HepG2 (cell line): ENCODE measurements at regions not wholly inside any gene's neighbourhood (a gene's known extent, or its start where the extent isn't known, plus 50 kb on each side); places are given as distances from the start of the nearest gene placed in this dataset.

Experiments
- ATAC-seq: fragments of 200-7000 bp; cut with Tn5 transposase; 3 replicates; pipeline ENCODE4 v1.9.1; 2020; ENCODE audit warnings: mild to moderate bottlenecking, moderate library complexity
- BruUV-seq: library from RNA; stranded (reverse); fragments of 400-500 nt; replicated peaks from 2 replicates; lab custom pipeline; 2021; lab: Mats Ljungman, UMichigan
- CTCF ChIA-PET: fragments of 300-600 bp; formaldehyde crosslinking; extraction: SDS; loops from one replicate; lab custom pipeline; 2021; ENCODE audit warnings: low total read pairs, inconsistent platforms, low intra/inter-chr PET ratio; lab: Yijun Ruan, JAX
- POLR2A ChIA-PET: fragments of 350-600 bp; sonication (Branson Sonifier 250); formaldehyde crosslinking; loops from one replicate; lab custom pipeline; 2020; ENCODE audit warnings: antibody characterized with exemption, inconsistent platforms; lab: Yijun Ruan, JAX
- DNase-seq: peaks from one replicate; pipeline ENCODE4 v3.0.0-alpha.2; 2015; ENCODE audit warnings: low spot score
- FAIRE-seq: peaks from 3 replicates; lab custom pipeline; 2011; peaks lifted over from hg19 to GRCh38; lab: Jason Lieb, UNC
- H2AFZ ChIP-seq: one replicate; pipeline ENCODE4 v1.6.1; 2011; ENCODE audit warnings: low read length, inconsistent platforms
- H3K27ac ChIP-seq: fragments of 300-600 bp; 3 replicates; pipeline ENCODE4 v1.8.0; 2011; ENCODE audit warnings: mixed run types, mild to moderate bottlenecking, mixed read lengths, low read length, inconsistent platforms; ENCODE audit not compliant: insufficient read depth; ENCODE audit errors: extremely low read length
- H3K27me3 ChIP-seq, 2 experiments: fragments of 200-600 bp in 1 of 2; 2 replicates in 1 of 2; 3 replicates in 1 of 2; pipeline versions ENCODE4 v1.6.0 to v1.8.0; 2011; ENCODE audit warnings: low read length in 2 of 2, mild to moderate bottlenecking in 2 of 2, moderate library complexity in 2 of 2, inconsistent platforms in 1 of 2; ENCODE audit not compliant: insufficient read depth in 2 of 2, control insufficient read depth in 1 of 2
- H3K36me3 ChIP-seq, 2 experiments: fragments of 200-600 bp in 1 of 2; replicated peaks in 1 of 2; 2 replicates in 1 of 2; 3 replicates in 1 of 2; pipeline versions ENCODE4 v1.5.1 to v1.8.0; 2011; ENCODE audit warnings: low read length in 2 of 2, inconsistent platforms in 1 of 2; ENCODE audit not compliant: insufficient read depth in 2 of 2, control insufficient read depth in 1 of 2
- H3K4me1 ChIP-seq: 2 replicates; pipeline ENCODE4 v1.5.1; 2012; ENCODE audit warnings: low read length, inconsistent platforms; ENCODE audit not compliant: insufficient read depth
- H3K4me2 ChIP-seq: 2 replicates; pipeline ENCODE4 v1.6.0; 2011; ENCODE audit warnings: low read depth, low read length, inconsistent platforms
- H3K4me3 ChIP-seq, 3 experiments: fragments of 200-600 bp in 1 of 3; sonication (generic), shearing (Covaris generic) in 1 of 3; replicated peaks in 1 of 3; 2 replicates each; pipeline ENCODE4 v1.5.1; 2011 to 2016; ENCODE audit warnings: low read length in 3 of 3, inconsistent platforms in 2 of 3, low read depth in 2 of 3, mild to moderate bottlenecking in 2 of 3, control low read depth in 1 of 3, mixed read lengths in 1 of 3; ENCODE audit not compliant: insufficient read depth in 1 of 3
- H3K79me2 ChIP-seq: one replicate; pipeline ENCODE4 v1.6.1; 2011; ENCODE audit warnings: low read length, inconsistent platforms; ENCODE audit not compliant: insufficient read depth
- H3K9ac ChIP-seq: 2 replicates; pipeline ENCODE4 v1.6.0; 2011; ENCODE audit warnings: mild to moderate bottlenecking, low read depth, low read length, inconsistent platforms; ENCODE audit not compliant: insufficient read depth
- H3K9me3 ChIP-seq: 2 replicates; pipeline ENCODE4 v1.5.1; 2012; ENCODE audit warnings: mild to moderate bottlenecking, low read length
- H4K20me1 ChIP-seq: 2 replicates; pipeline ENCODE4 v1.6.0; 2011; ENCODE audit warnings: inconsistent platforms, mild to moderate bottlenecking, low read length, moderate library complexity; ENCODE audit not compliant: insufficient read depth
- HMGXB4 ChIP-seq, 2 experiments: sonication (generic) in 1 of 2; formaldehyde crosslinking in 1 of 2; IDR thresholded peaks; 2 replicates each; pipeline versions ENCODE4 v1.4.0 to v1.6.1; 2018 to 2020; ENCODE audit warnings: missing genetic modification reagents in 2 of 2, borderline replicate concordance in 1 of 2, low read depth in 1 of 2, mild to moderate bottlenecking in 1 of 2, missing biosample characterization in 1 of 2
- NFE2L1 ChIP-seq: sonication (generic); formaldehyde crosslinking; IDR thresholded peaks from 2 replicates; pipeline ENCODE4 v1.4.0; 2020; ENCODE audit warnings: missing genetic modification reagents, mild to moderate bottlenecking, borderline replicate concordance
- NR1H2 ChIP-seq: sonication (generic); formaldehyde crosslinking; IDR thresholded peaks from 2 replicates; pipeline ENCODE4 v1.8.1; 2022; ENCODE audit warnings: low read depth, missing genetic modification reagents, borderline replicate concordance
- PRPF4 ChIP-seq: fragments of 200-400 bp; formaldehyde crosslinking; IDR thresholded peaks from 2 replicates; pipeline ENCODE4 v1.6.1; 2016; ENCODE audit warnings: low read length, low read depth; ENCODE audit not compliant: poor library complexity, severe bottlenecking
- SNAPC2 ChIP-seq: sonication (generic); formaldehyde crosslinking; IDR thresholded peaks from 2 replicates; pipeline ENCODE4 v1.8.1; 2022; ENCODE audit warnings: mild to moderate bottlenecking, missing genetic modification reagents
- TBX3 ChIP-seq: fragments of 450-650 bp; IDR thresholded peaks from 2 replicates; pipeline ENCODE4 v1.6.1; 2017; ENCODE audit warnings: antibody characterized with exemption, mild to moderate bottlenecking, inconsistent platforms, borderline replicate concordance
- YEATS2 ChIP-seq: sonication (generic); formaldehyde crosslinking; IDR thresholded peaks from 2 replicates; pipeline ENCODE4 v1.4.0; 2020; ENCODE audit warnings: missing genetic modification reagents, borderline replicate concordance
- ZNF646 ChIP-seq: sonication (generic); formaldehyde crosslinking; IDR thresholded peaks from 2 replicates; pipeline ENCODE4 v1.9.0; 2021; ENCODE audit warnings: mild to moderate bottlenecking, missing genetic modification reagents
- ZNF709 ChIP-seq: sonication (generic); formaldehyde crosslinking; IDR thresholded peaks from 2 replicates; pipeline ENCODE4 v1.5.0; 2020; ENCODE audit warnings: mild to moderate bottlenecking, missing genetic modification reagents
- ZNF746 ChIP-seq: sonication (generic); formaldehyde crosslinking; IDR thresholded peaks from 2 replicates; pipeline ENCODE4 v1.8.0; 2022; ENCODE audit warnings: mild to moderate bottlenecking, missing genetic modification reagents
- ZSCAN21 ChIP-seq: sonication (generic); formaldehyde crosslinking; IDR thresholded peaks from 2 replicates; pipeline ENCODE4 v1.8.0; 2022; ENCODE audit warnings: mild to moderate bottlenecking, missing genetic modification reagents, moderate library complexity, borderline replicate concordance
- WGBS: methylation state at CpG from one replicate; pipeline ENCODE4 v1.1.6; 2017; ENCODE audit warnings: low lambda C conversion rate; 5-methylcytosine and 5-hydroxymethylcytosine counted together
- in situ Hi-C: cut with HindIII; loops from 2 replicates; pipeline ENCODE4 v1.10.0; 2017; ENCODE audit warnings: low pct_unique_long_range_greater_than_20kb; ENCODE audit not compliant: extremely low pct_ligation_motif_present
- intact Hi-C: fragments of 100-400 bp; cut with micrococcal nuclease; formaldehyde crosslinking; loops from one replicate; pipeline ENCODE4 v1.10.0; 2022; ENCODE audit not compliant: unreplicated experiment

GRCh38 chrX:39559229-39559628 is 538.5 kb downstream of the BCOR start:
- POLR2A ChIA-PET: no interaction called here
- Histone ChIP-seq H3K36me3 (no peaks in the 10 kb centered on the region), H3K9me3 (no peaks in the 10 kb centered on the region), H2AFZ (no peak overlapping the region), H3K4me3 (no peak overlapping the region), H3K9ac (no peak overlapping the region), H3K27me3 (no peaks in the 10 kb centered on the region), H3K4me1 (no peaks in the 10 kb centered on the region), H4K20me1 (no peaks in the 10 kb centered on the region), H3K79me2 (no peaks in the 10 kb centered on the region), H3K4me2 (no peak overlapping the region), H3K27ac (no peak overlapping the region)
- WGBS: 50% methylated on average over 4 of the region's 4 CpGs
- TF ChIP-seq HMGXB4 (CRISPR knock-in tag; IDR thresholded peaks at IDR 0.05; ENCODE audit: borderline replicate concordance in 1 of 2, low read depth in 1 of 2): no peak
- no peak for TF ChIP-seq SNAPC2
- no peak for TF ChIP-seq TBX3
- FAIRE-seq: no peak
- no TSS peak for BruUV-seq
- intact Hi-C loops (no loop called here), in situ Hi-C loops (no loop called here)
- CTCF ChIA-PET: no interaction called here
- no peak for ATAC-seq
- no peak for DNase-seq

GRCh38 chrX:39560271-39560670 is 537.5 kb downstream of the BCOR start:
- no TSS peak for BruUV-seq
- Histone ChIP-seq H3K36me3 (no peaks in the 10 kb centered on the region), H4K20me1 (no peaks in the 10 kb centered on the region), H3K4me2 (no peak overlapping the region), H3K4me1 (no peaks in the 10 kb centered on the region), H3K9ac (no peak overlapping the region), H3K27me3 (no peaks in the 10 kb centered on the region), H2AFZ (no peak overlapping the region), H3K9me3 (no peaks in the 10 kb centered on the region), H3K4me3 (no peak overlapping the region), H3K27ac (no peak overlapping the region), H3K79me2 (no peaks in the 10 kb centered on the region)
- no peak for ATAC-seq
- FAIRE-seq: no peak
- in situ Hi-C loops: no loop called here
- ChIA-PET POLR2A (no interaction called here), CTCF (no interaction called here)
- intact Hi-C loops: no loop called here
- 40% methylated on average over 2 of the region's 12 CpGs for WGBS
- no peak for DNase-seq
- TF ChIP-seq ZSCAN21 (CRISPR knock-in tag) (no peak), YEATS2 (no peak), NFE2L1 (no peak), ZNF746 (CRISPR knock-in tag) (no peak), ZNF646 (CRISPR knock-in tag) (no peak), ZNF709 (CRISPR knock-in tag) (no peak), NR1H2 (CRISPR knock-in tag) (no peak), PRPF4 (no peak)
